ENCODE measurements at regions not wholly inside any gene's neighbourhood (a gene's known extent, or its start where the extent isn't known, plus 50 kb on each side); places are given as distances from the start of the nearest gene placed in this dataset.

- TF ChIP-seq EP300 (IDR thresholded peaks at IDR 0.05) (no peak), POLR2A (IDR thresholded peaks at IDR 0.05) (no peak), CTCF (IDR thresholded peaks at IDR 0.05) (no peak)
Observed at GRCh38 chr10:31188792-31189406, 130.1 kb upstream of the ZEB1 start.

Measured in ovary (tissue), 3 donors.